Mesendoderm (in vitro differentiated cells): ENCODE measurements at regions not wholly inside any gene's neighbourhood (a gene's known extent, or its start where the extent isn't known, plus 50 kb on each side); places are given as distances from the start of the nearest gene placed in this dataset.
"Not testable (repeated sequence)": the region's sequence is repeated elsewhere in the genome, so short reads cannot be mapped to it uniquely, and the experiment has no call there.

Experiments
- DNase-seq: peaks from one replicate; pipeline ENCODE4 v3.0.0; 2013
- H2AK5ac ChIP-seq: 2 replicates; pipeline ENCODE4 v1.6.1; 2013; ENCODE audit warnings: low read length, inconsistent platforms
- H2BK120ac ChIP-seq: 2 replicates; pipeline ENCODE4 v1.6.1; 2013; ENCODE audit warnings: low read depth, mild to moderate bottlenecking, low read length, moderate library complexity, mixed read lengths
- H2BK15ac ChIP-seq: replicated peaks from 2 replicates; pipeline ENCODE4 v1.6.1; 2013; ENCODE audit warnings: low read depth, mild to moderate bottlenecking, moderate library complexity
- H2BK5ac ChIP-seq: 2 replicates; pipeline ENCODE4 v1.6.1; 2013; ENCODE audit warnings: low read length, inconsistent platforms
- H3K18ac ChIP-seq: 2 replicates; pipeline ENCODE4 v1.6.1; 2013; ENCODE audit warnings: mild to moderate bottlenecking, low read length, mixed read lengths
- H3K23ac ChIP-seq: one replicate; pipeline ENCODE4 v1.6.1; 2013; ENCODE audit warnings: low read length
- H3K27ac ChIP-seq: 2 replicates; pipeline ENCODE4 v1.5.1; 2013; ENCODE audit warnings: low read depth, mild to moderate bottlenecking, inconsistent platforms, low read length, moderate library complexity
- H3K27me3 ChIP-seq: 2 replicates; pipeline ENCODE4 v1.6.1; 2013; ENCODE audit warnings: low read length, control low read depth, mild to moderate bottlenecking, inconsistent platforms; ENCODE audit not compliant: insufficient read depth, poor library complexity
- H3K36me3 ChIP-seq: 2 replicates; pipeline ENCODE4 v1.6.1; 2013; ENCODE audit warnings: low read length, inconsistent platforms; ENCODE audit not compliant: control insufficient read depth, insufficient read depth
- H3K4ac ChIP-seq: one replicate; pipeline ENCODE4 v1.6.1; 2013; ENCODE audit warnings: low read depth, mild to moderate bottlenecking, low read length, moderate library complexity
- H3K4me1 ChIP-seq: 2 replicates; pipeline ENCODE4 v1.6.1; 2013; ENCODE audit warnings: low read depth, low read length, inconsistent platforms; ENCODE audit not compliant: control insufficient read depth
- H3K4me2 ChIP-seq: 2 replicates; pipeline ENCODE4 v1.6.1; 2013; ENCODE audit warnings: low read length
- H3K4me3 ChIP-seq: 2 replicates; pipeline ENCODE4 v1.5.1; 2013; ENCODE audit warnings: mild to moderate bottlenecking, low read length
- H3K56ac ChIP-seq: one replicate; pipeline ENCODE4 v1.6.1; 2013; ENCODE audit warnings: low read length
- H3K79me1 ChIP-seq: 2 replicates; pipeline ENCODE4 v1.6.1; 2013; ENCODE audit warnings: low read length, inconsistent platforms
- H3K79me2 ChIP-seq: 2 replicates; pipeline ENCODE4 v1.6.1; 2013; ENCODE audit warnings: mild to moderate bottlenecking, low read length; ENCODE audit not compliant: control insufficient read depth, insufficient read depth
- H3K9ac ChIP-seq: 2 replicates; pipeline ENCODE4 v1.6.1; 2013; ENCODE audit warnings: low read length, inconsistent platforms
- H4K5ac ChIP-seq: one replicate; pipeline ENCODE4 v1.6.1; 2013; ENCODE audit warnings: low read length
- H4K8ac ChIP-seq: one replicate; pipeline ENCODE4 v1.6.1; 2013; ENCODE audit warnings: low read depth, mild to moderate bottlenecking, control low read depth, low read length, moderate library complexity
- WGBS: extraction: QIAGEN DNeasy Blood & Tissue Kit; methylation state at CpG from one replicate; pipeline ENCODE4 v1.1.7; 2013; ENCODE audit warnings: low lambda C conversion rate, missing lambda C conversion rate; ENCODE audit not compliant: insufficient coverage; ENCODE audit errors: extremely low coverage; 5-methylcytosine and 5-hydroxymethylcytosine counted together

- H3K4me3 ChIP-seq, result no peak overlapping the region
- H4K5ac ChIP-seq, result no peak overlapping the region
- no peak overlapping the region for H3K4ac ChIP-seq
Measured at GRCh38 chr2:195331966-195332365, 325.1 kb upstream of the SLC39A10 start.

GRCh38 chr2:195331129-195331528 is 325.9 kb upstream of the SLC39A10 start:
- no peak overlapping the region for H3K23ac ChIP-seq
- H3K4me2 ChIP-seq, result no peak overlapping the region
- no peak for DNase-seq
- H3K27me3 ChIP-seq, result no peaks in the 10 kb centered on the region
- no peak overlapping the region for H2BK5ac ChIP-seq
- no peak overlapping the region for H3K56ac ChIP-seq
- no peaks in the 10 kb centered on the region for H3K79me1 ChIP-seq
- no peaks in the 10 kb centered on the region for H3K79me2 ChIP-seq
- H4K5ac ChIP-seq, result no peak overlapping the region
- no peak overlapping the region for H3K4me3 ChIP-seq
- H2AK5ac ChIP-seq, result no peak overlapping the region
- no peak overlapping the region for H4K8ac ChIP-seq
- H3K27ac ChIP-seq, result no peak overlapping the region
- H2BK15ac ChIP-seq, result no peak overlapping the region
- H3K18ac ChIP-seq, result no peak overlapping the region
- no peak overlapping the region for H3K4ac ChIP-seq
- no peak overlapping the region for H3K9ac ChIP-seq
- WGBS, result no CpG with 5 or more reads among the region's 1 CpG
- H3K4me1 ChIP-seq, result no peaks in the 10 kb centered on the region
- H2BK120ac ChIP-seq, result no peak overlapping the region
- no peaks in the 10 kb centered on the region for H3K36me3 ChIP-seq

More at GRCh38 chr2:195331966-195332365, 325.1 kb upstream of the SLC39A10 start:
- WGBS, result no CpG with 5 or more reads among the region's 2 CpGs
- no peak for DNase-seq
- no peak overlapping the region for H2AK5ac ChIP-seq
- H3K27me3 ChIP-seq, result no peaks in the 10 kb centered on the region
- no peak overlapping the region for H4K8ac ChIP-seq
- H3K56ac ChIP-seq, result no peak overlapping the region
- no peaks in the 10 kb centered on the region for H3K79me1 ChIP-seq
- H3K27ac ChIP-seq, result no peak overlapping the region
- H3K4me2 ChIP-seq, result no peak overlapping the region
- no peak overlapping the region for H3K18ac ChIP-seq
- H3K9ac ChIP-seq, result no peak overlapping the region
- H3K36me3 ChIP-seq, result no peaks in the 10 kb centered on the region
- no peaks in the 10 kb centered on the region for H3K4me1 ChIP-seq
- H2BK120ac ChIP-seq, result no peak overlapping the region
- H3K79me2 ChIP-seq, result no peaks in the 10 kb centered on the region
- H3K23ac ChIP-seq, result no peak overlapping the region
- no peak overlapping the region for H2BK15ac ChIP-seq
- no peak overlapping the region for H2BK5ac ChIP-seq

- H3K4me2 ChIP-seq, result no peak overlapping the region
- no peak overlapping the region for H2BK5ac ChIP-seq
- H3K79me2 ChIP-seq, result no peaks in the 10 kb centered on the region
- H3K4me1 ChIP-seq, result no peaks in the 10 kb centered on the region
- H4K8ac ChIP-seq, result no peak overlapping the region
- H3K23ac ChIP-seq, result no peak overlapping the region
- no peak overlapping the region for H3K18ac ChIP-seq
- H2BK15ac ChIP-seq, result no peak overlapping the region
- H3K9ac ChIP-seq, result no peak overlapping the region
- H3K27me3 ChIP-seq, result no peaks in the 10 kb centered on the region
- DNase-seq, result no peak
- H3K4ac ChIP-seq, result no peak overlapping the region
- H3K36me3 ChIP-seq, result no peaks in the 10 kb centered on the region
- no peak overlapping the region for H3K27ac ChIP-seq
- no peak overlapping the region for H3K56ac ChIP-seq
- H3K4me3 ChIP-seq, result no peak overlapping the region
- H2BK120ac ChIP-seq, result no peak overlapping the region
- H3K79me1 ChIP-seq, result no peaks in the 10 kb centered on the region
- H4K5ac ChIP-seq, result no peak overlapping the region
- H2AK5ac ChIP-seq, result no peak overlapping the region
Measured at GRCh38 chr2:195330513-195330956, 326.5 kb upstream of the SLC39A10 start.

- not testable (repeated sequence) for H3K4ac ChIP-seq, H4K8ac ChIP-seq, H3K9ac ChIP-seq, H3K18ac ChIP-seq, H3K79me2 ChIP-seq, H3K27me3 ChIP-seq, H2BK5ac ChIP-seq, H3K27ac ChIP-seq, H2BK15ac ChIP-seq, H3K56ac ChIP-seq, DNase-seq, H3K4me3 ChIP-seq, H3K4me2 ChIP-seq, H2BK120ac ChIP-seq, H3K4me1 ChIP-seq, H3K36me3 ChIP-seq, H4K5ac ChIP-seq, H3K79me1 ChIP-seq, H3K23ac ChIP-seq, H2AK5ac ChIP-seq
Measured at GRCh38 chr2:195329784-195330183, 327.2 kb upstream of the SLC39A10 start.

- Histone ChIP-seq H3K36me3 (no peaks in the 10 kb centered on the region), H2BK5ac (no peak overlapping the region), H3K4me1 (no peaks in the 10 kb centered on the region), H4K5ac (no peak overlapping the region), H3K27me3 (no peaks in the 10 kb centered on the region), H2BK120ac (no peak overlapping the region), H4K8ac (no peak overlapping the region), H2AK5ac (no peak overlapping the region), H2BK15ac (no peak overlapping the region), H3K4me2 (no peak overlapping the region), H3K79me2 (no peaks in the 10 kb centered on the region), H3K4ac (no peak overlapping the region), H3K27ac (no peak overlapping the region), H3K56ac (no peak overlapping the region), H3K4me3 (no peak overlapping the region), H3K18ac (no peak overlapping the region), H3K23ac (no peak overlapping the region), H3K9ac (no peak overlapping the region), H3K79me1 (no peaks in the 10 kb centered on the region)
- DNase-seq, result no peak
Measured at GRCh38 chr2:195326537-195326936, 330.5 kb upstream of the SLC39A10 start.

- H3K4me1 ChIP-seq, result no peaks in the 10 kb centered on the region
- no peak overlapping the region for H2AK5ac ChIP-seq
- H3K4me3 ChIP-seq, result no peak overlapping the region
- H2BK120ac ChIP-seq, result no peak overlapping the region
- DNase-seq, result no peak
- no peak overlapping the region for H4K8ac ChIP-seq
- H3K4me2 ChIP-seq, result no peak overlapping the region
- no peak overlapping the region for H3K9ac ChIP-seq
- no peak overlapping the region for H2BK15ac ChIP-seq
- H3K79me2 ChIP-seq, result no peaks in the 10 kb centered on the region
- no peak overlapping the region for H3K27ac ChIP-seq
- WGBS, result no CpG with 5 or more reads among the region's 4 CpGs
- no peak overlapping the region for H2BK5ac ChIP-seq
- H3K23ac ChIP-seq, result no peak overlapping the region
- H3K18ac ChIP-seq, result no peak overlapping the region
- H3K36me3 ChIP-seq, result no peaks in the 10 kb centered on the region
- no peak overlapping the region for H4K5ac ChIP-seq
- no peaks in the 10 kb centered on the region for H3K27me3 ChIP-seq
- H3K79me1 ChIP-seq, result no peaks in the 10 kb centered on the region
- H3K4ac ChIP-seq, result no peak overlapping the region
- H3K56ac ChIP-seq, result no peak overlapping the region
Measured at GRCh38 chr2:195322324-195322723, 334.7 kb upstream of the SLC39A10 start.
